Glomerular visceral epithelial cell (primary cell): ENCODE measurements at regions not wholly inside any gene's neighbourhood (a gene's known extent, or its start where the extent isn't known, plus 50 kb on each side); places are given as distances from the start of the nearest gene placed in this dataset.

Source experiments
- DNase-seq: peaks from one replicate; pipeline ENCODE4 v3.0.0-alpha.2; 2016; ENCODE audit errors: extremely low spot score

- DNase-seq: no peak
These were observed 272.3 kb upstream of the PKDCC start for GRCh38 chr2:41775366-41776025.

DNA sequence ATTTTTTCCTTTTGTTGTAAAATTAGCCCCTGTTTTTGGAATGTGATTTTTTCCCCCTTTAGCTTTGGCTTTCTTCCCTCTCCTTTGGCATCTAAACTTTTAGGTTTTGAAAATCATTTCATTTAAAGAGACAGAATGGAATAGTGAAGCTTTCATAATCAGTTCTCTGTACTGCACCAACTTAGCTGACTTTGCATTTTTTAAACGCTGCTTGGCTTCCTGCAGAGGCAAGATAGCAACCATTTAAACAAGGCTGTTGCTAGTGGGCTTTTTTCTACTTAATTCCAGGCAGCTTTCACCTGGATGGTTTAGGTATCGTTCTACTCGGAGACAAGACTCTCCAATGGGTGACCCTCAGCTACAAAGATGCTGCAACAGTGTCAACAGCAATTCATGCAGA is 267.9 kb upstream of the PKDCC start:
- DNase-seq: no peak

DNA sequence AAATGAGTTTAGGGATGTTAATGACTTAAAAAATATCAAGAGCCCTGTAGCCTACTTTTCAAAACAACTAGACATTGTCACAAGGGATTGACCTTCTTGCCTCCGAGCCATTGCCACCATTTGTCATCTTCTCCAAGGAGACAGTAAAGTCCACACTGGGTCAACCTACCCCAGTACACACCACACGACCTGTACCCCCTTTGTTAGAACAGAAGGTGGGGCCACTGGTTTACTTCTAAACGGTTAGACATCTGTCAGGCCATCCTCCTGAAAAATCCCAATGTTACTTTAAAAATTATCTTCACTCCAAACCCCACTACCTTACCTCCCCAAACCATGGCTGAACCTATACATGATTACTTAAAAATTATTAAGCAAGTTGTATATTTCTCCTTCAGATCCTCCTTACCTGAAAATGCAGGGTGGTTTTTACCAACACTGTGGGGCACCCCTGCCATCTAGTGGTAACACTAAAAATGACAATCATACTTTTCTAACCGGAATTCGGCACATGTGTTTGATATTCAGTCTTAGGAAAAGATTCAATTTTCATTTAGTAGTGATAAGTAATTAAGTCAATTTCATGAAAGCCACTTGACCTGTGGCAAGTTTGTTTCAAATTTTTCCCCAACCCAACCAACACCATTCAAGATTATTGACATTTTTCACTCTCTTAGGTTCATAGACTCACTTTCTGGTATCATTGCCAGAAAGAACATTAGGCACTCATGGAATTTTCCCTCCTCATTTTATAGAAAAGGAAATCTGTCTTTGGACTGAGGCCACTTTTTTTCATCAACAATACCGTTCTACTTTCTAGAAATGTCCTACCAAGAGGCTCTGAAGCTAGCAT is 265.3 kb upstream of the PKDCC start:
- DNase-seq: peak; percentile 39

- no peak for DNase-seq
These were observed 263.3 kb upstream of the PKDCC start for GRCh38 chr2:41784496-41784895.

DNA sequence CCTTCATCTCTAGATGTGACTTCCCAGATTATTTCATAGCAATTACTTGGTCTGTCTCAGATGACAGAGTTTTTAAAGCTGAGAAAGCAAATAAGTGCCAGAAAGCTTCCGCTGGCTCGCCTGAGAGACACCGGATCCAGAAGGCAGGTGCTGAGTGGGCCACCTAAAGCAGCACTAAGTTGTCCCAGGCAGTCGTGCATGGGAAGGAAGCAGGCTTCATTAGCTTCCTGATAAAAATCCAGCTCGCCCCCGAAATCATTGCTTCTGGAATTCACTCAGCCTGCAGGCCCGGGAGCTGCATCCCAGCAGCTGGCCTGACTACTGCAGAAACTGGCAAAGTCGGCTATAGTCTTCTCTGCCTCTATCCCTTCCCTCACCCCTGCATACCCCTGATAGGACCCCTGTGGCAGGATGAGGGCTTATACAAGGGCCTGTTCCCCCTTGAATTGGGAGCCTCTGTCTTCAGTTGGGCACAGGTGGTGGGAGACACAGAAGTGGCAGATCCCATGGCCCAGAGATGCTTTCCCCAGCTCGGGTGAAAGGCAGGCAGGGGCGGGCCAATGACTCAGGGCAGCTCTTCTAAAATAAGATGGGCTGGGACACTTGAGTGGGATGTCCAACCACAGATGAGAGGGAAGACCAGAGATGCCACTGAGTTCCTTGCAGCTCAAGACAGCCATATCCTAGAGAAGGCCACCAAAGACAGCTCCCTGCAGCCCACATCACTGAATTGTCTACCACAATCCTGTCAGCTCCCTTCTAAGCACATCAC is 262.4 kb upstream of the PKDCC start:
- DNase-seq: no peak

DNA sequence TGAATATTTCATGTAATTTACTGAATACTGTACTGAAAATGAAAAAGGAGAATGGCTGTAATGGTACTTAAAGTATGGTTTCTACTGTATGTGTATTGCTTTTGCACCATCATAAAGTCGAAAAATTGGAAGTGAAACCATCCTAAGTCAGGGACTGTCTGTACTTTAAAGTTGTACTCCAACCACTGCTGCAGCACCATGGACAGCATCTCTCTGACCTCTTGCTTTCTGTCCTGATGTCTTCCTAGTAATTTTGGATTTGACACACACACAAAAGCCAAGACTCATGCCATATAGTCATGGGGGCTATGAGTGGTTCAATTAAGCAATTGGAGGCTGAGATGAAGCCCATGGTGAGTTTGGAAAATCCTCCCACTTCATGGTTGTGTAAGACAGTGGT is 256.3 kb upstream of the PKDCC start:
- peak; percentile 8 for DNase-seq

GRCh38 chr2:41803361-41803760 is 244.5 kb upstream of the PKDCC start:
- DNase-seq: no peak

DNA sequence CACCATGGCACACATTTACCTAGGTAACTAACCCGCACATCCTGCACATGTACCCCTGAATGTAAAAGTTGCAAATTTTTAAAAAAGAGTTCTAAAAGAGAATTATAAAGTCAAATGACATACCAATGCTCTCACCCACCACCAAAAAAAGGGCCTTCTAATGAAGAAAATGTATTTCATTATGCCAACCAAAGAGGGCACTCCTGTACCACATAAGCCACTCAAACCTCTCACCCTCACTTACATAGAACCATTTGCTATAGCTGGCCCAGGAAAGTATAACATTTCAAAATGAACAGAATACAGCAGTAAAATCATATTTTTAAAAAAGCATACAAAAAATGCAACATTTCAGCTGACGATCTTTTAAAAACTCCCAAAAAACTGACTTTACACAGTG is 241.5 kb upstream of the PKDCC start:
- DNase-seq: no peak

DNA sequence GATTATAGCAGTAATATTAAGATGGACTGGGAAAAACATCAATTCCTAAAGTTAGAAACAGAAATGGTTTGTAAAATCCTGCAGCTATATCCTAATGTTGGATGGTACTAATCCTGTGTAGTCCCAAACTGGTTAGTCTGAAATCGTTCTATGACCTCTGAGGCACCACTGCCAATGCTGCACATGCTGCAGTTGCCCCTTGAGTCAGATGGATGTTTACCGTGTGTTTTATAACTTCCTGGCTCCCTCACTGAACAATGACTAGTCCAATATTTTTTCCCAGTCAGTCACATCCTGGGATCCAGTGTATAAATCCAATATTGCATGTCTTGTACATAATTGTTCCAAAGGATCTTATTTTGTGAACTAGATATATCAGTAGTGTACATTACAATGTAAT is 226.7 kb upstream of the PKDCC start:
- DNase-seq: no peak

DNA sequence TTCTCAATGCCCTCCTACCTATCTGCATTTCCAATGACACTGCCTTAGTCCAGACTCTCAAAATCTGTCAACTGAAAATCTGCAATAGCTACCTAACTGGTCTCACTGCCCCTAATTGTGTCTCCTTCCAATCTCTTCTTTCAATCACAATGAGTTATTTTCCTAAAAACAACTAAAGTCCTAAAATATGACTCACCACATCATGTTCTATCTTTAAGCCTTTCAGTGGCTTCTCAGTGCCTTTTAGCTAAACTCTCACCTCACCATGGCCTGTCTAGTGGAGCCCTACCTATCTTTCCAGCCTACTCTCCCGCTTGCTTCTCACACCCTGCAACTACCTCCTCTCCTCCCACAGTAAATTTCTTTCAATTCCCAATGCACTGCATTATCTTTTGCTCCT is 220.9 kb upstream of the PKDCC start:
- DNase-seq: no peak

GRCh38 chr2:41827354-41827971 is 220.4 kb upstream of the PKDCC start:
- no peak for DNase-seq

DNA sequence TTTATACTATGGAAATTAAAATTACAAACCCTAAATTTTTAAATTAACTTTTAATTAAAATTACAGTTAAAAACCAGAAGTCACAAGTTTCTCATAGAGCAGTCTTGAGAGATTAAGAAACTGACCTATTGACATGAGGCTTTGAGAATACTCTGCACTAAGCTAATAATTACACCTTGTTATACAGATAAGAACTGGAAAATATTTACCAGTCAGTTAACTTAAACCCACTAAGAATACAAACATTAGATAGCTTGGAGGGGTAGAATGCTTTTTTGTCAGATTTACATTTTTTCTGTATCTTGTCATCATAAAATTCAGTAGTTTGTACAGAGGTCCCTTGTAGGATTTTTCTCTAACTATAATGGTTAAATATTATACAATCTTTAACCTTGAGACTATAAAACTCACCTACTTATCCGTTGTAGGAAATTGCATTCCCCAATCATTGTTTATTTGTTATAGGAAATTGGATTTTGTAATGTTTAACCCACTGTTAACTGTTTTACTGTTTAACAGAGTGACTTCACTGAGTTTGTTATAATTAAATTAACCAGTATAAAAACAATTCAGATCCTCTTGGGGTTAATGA is 219.7 kb upstream of the PKDCC start:
- peak; percentile 7 for DNase-seq

DNA sequence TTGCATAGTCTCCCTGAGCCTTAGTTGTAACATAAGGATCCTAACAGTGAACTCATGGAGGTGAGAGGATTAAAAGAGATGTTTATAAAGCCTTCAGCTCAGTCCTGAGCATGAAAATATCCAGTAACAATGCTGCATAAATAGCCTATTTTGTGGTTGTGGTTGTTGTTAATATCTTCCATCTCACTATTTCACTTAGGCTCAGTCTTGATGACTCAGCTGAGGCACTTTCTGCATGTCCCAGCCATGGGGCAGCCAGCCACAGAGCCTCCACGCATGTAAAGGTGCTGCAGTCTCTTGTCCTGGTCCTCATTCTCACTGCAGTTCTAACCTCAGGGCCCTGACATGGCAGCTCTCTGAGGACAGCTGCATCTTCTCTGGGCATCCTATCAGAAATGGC is 218.8 kb upstream of the PKDCC start:
- DNase-seq: peak; percentile 22

GRCh38 chr2:41830600-41830999 is 217.2 kb upstream of the PKDCC start:
- no peak for DNase-seq

- no peak for DNase-seq
These were observed 215.6 kb upstream of the PKDCC start for GRCh38 chr2:41832218-41832617.

DNA sequence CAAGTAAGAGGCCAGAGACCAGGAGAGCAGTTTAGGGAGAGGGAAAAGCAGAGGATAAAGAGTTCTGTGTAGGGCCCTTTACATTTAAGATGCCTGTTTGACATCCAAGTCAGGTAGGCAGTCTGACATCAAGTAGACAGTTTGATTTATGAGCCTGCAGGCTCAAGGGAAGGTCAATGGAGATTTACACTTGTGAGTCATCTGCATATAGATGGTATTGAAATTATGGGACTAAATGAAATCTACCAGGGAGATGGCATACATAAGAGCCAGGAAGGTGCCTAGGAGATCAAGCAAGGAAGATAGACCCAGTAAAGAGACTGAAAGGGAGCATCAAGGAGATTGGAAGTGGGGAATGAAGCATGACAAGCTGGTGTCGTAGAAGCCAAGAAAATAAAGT is 212.4 kb upstream of the PKDCC start:
- no peak for DNase-seq

DNA sequence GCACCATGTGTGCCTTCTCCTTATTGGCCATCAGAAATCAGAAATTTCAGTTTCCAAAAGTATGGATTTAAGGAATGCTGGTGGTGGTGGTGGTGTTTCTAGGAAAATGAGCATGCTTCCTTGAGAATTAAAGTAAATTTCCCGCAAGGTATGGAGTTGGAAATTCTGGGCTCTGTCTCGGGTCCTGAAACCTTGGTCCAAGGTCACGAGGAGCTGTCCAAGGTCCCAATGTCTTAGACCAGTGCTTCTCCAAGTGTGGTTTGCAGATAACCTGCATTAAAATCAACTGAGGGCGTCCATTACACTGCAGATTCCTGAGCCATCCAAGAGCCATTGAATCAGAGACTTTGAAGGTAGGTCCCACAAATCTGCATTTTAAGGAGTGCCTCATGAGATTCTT is 210.9 kb upstream of the PKDCC start:
- DNase-seq: peak; percentile 38

- DNase-seq: no peak
These were observed 210.2 kb upstream of the PKDCC start for GRCh38 chr2:41837610-41838009.

- DNase-seq: peak; percentile 96
These were observed 206.9 kb upstream of the PKDCC start for GRCh38 chr2:41840702-41841551.

- no peak for DNase-seq
These were observed 200.9 kb upstream of the PKDCC start for GRCh38 chr2:41846962-41847361.
